HUES48 (cell line): ENCODE measurements at regions not wholly inside any gene's neighbourhood (a gene's known extent, or its start where the extent isn't known, plus 50 kb on each side); places are given as distances from the start of the nearest gene placed in this dataset.
"Not testable (repeated sequence)": the region's sequence is repeated elsewhere in the genome, so short reads cannot be mapped to it uniquely, and the experiment has no call there.

Experiments
- H3K27ac ChIP-seq: one replicate; pipeline ENCODE4 v1.7.0; 2013; ENCODE audit warnings: low read depth, low read length, inconsistent platforms
- H3K27me3 ChIP-seq: 2 replicates; pipeline ENCODE4 v1.6.1; 2013; ENCODE audit warnings: mild to moderate bottlenecking, low read length; ENCODE audit not compliant: control insufficient read depth, insufficient read depth
- H3K36me3 ChIP-seq: 2 replicates; pipeline ENCODE4 v1.6.1; 2013; ENCODE audit warnings: low read length; ENCODE audit not compliant: control insufficient read depth, insufficient read depth
- H3K4me1 ChIP-seq: 2 replicates; pipeline ENCODE4 v1.6.1; 2013; ENCODE audit warnings: mild to moderate bottlenecking, low read length; ENCODE audit not compliant: control insufficient read depth, insufficient read depth
- H3K4me3 ChIP-seq: 2 replicates; pipeline ENCODE4 v1.5.1; 2013; ENCODE audit warnings: mild to moderate bottlenecking, low read depth, low read length
- H3K9ac ChIP-seq: 2 replicates; pipeline ENCODE4 v1.6.1; 2013; ENCODE audit warnings: mild to moderate bottlenecking, low read depth, low read length, moderate library complexity
- H3K9me3 ChIP-seq: 2 replicates; pipeline ENCODE4 v1.6.1; 2013; ENCODE audit warnings: low read length; ENCODE audit not compliant: control insufficient read depth, insufficient read depth

GRCh38 chr6:12621754-12622153, 94.8 kb upstream of the PHACTR1 start:
- no peaks in the 10 kb centered on the region for H3K36me3 ChIP-seq
- H3K27ac ChIP-seq = no peak overlapping the region

GRCh38 chr6:12622566-12622965, 94.0 kb upstream of the PHACTR1 start:
- H3K9ac ChIP-seq = no peak overlapping the region
- no peaks in the 10 kb centered on the region for H3K36me3 ChIP-seq
- H3K27ac ChIP-seq = no peak overlapping the region
- H3K4me1 ChIP-seq = no peaks in the 10 kb centered on the region
- H3K4me3 ChIP-seq = no peak overlapping the region
- H3K27me3 ChIP-seq = no peaks in the 10 kb centered on the region
- no peaks in the 10 kb centered on the region for H3K9me3 ChIP-seq

More at GRCh38 chr6:12621754-12622153, 94.8 kb upstream of the PHACTR1 start:
- H3K9me3 ChIP-seq = no peaks in the 10 kb centered on the region
- no peaks in the 10 kb centered on the region for H3K4me1 ChIP-seq
- no peak overlapping the region for H3K9ac ChIP-seq
- no peaks in the 10 kb centered on the region for H3K27me3 ChIP-seq
- H3K4me3 ChIP-seq = no peak overlapping the region

- Histone ChIP-seq H3K9ac (no peak overlapping the region), H3K27me3 (no peaks in the 10 kb centered on the region), H3K27ac (no peak overlapping the region), H3K4me1 (no peaks in the 10 kb centered on the region), H3K4me3 (no peak overlapping the region), H3K9me3 (no peaks in the 10 kb centered on the region), H3K36me3 (no peaks in the 10 kb centered on the region)
These were observed 92.3 kb upstream of the PHACTR1 start for GRCh38 chr6:12624142-12624837.

GRCh38 chr6:12627053-12627452, 89.5 kb upstream of the PHACTR1 start:
- H3K4me1 ChIP-seq = no peaks in the 10 kb centered on the region
- no peak overlapping the region for H3K9ac ChIP-seq
- H3K9me3 ChIP-seq = no peaks in the 10 kb centered on the region
- no peaks in the 10 kb centered on the region for H3K27me3 ChIP-seq
- no peaks in the 10 kb centered on the region for H3K36me3 ChIP-seq
- no peak overlapping the region for H3K4me3 ChIP-seq
- H3K27ac ChIP-seq = no peak overlapping the region

GRCh38 chr6:12628327-12628726, 88.2 kb upstream of the PHACTR1 start:
- H3K9me3 ChIP-seq = no peaks in the 10 kb centered on the region
- no peak overlapping the region for H3K9ac ChIP-seq
- no peak overlapping the region for H3K27ac ChIP-seq
- no peaks in the 10 kb centered on the region for H3K36me3 ChIP-seq
- H3K4me1 ChIP-seq = no peaks in the 10 kb centered on the region
- H3K4me3 ChIP-seq = no peak overlapping the region
- no peaks in the 10 kb centered on the region for H3K27me3 ChIP-seq

- not testable (repeated sequence) for H3K9ac ChIP-seq, H3K27ac ChIP-seq, H3K9me3 ChIP-seq, H3K4me1 ChIP-seq, H3K27me3 ChIP-seq, H3K4me3 ChIP-seq, H3K36me3 ChIP-seq
These were observed 82.8 kb upstream of the PHACTR1 start for GRCh38 chr6:12633746-12634145.

GRCh38 chr6:12635375-12635774, 81.2 kb upstream of the PHACTR1 start:
- H3K36me3 ChIP-seq = no peaks in the 10 kb centered on the region
- H3K9ac ChIP-seq = no peak overlapping the region
- H3K9me3 ChIP-seq = no peaks in the 10 kb centered on the region
- H3K27me3 ChIP-seq = no peaks in the 10 kb centered on the region
- no peak overlapping the region for H3K27ac ChIP-seq
- H3K4me3 ChIP-seq = no peak overlapping the region
- H3K4me1 ChIP-seq = no peaks in the 10 kb centered on the region

- Histone ChIP-seq H3K27me3 (no peaks in the 10 kb centered on the region), H3K9me3 (no peaks in the 10 kb centered on the region), H3K9ac (no peak overlapping the region), H3K36me3 (no peaks in the 10 kb centered on the region), H3K4me3 (no peak overlapping the region), H3K4me1 (no peaks in the 10 kb centered on the region), H3K27ac (no peak overlapping the region)
These were observed 80.8 kb upstream of the PHACTR1 start for GRCh38 chr6:12635813-12636212.

GRCh38 chr6:12636336-12636735, 80.2 kb upstream of the PHACTR1 start:
- Histone ChIP-seq H3K27me3 (no peaks in the 10 kb centered on the region), H3K27ac (no peak overlapping the region), H3K9me3 (no peaks in the 10 kb centered on the region), H3K4me1 (no peaks in the 10 kb centered on the region), H3K9ac (no peak overlapping the region), H3K36me3 (no peaks in the 10 kb centered on the region), H3K4me3 (no peak overlapping the region)

GRCh38 chr6:12637960-12638641, 78.5 kb upstream of the PHACTR1 start:
- no peak overlapping the region for H3K4me3 ChIP-seq
- no peaks in the 10 kb centered on the region for H3K9me3 ChIP-seq
- peak overlapping the region; percentile 52 for H3K27ac ChIP-seq
- H3K36me3 ChIP-seq = no peaks in the 10 kb centered on the region
- H3K4me1 ChIP-seq = no peaks in the 10 kb centered on the region
- H3K9ac ChIP-seq = no peak overlapping the region
- H3K27me3 ChIP-seq = no peaks in the 10 kb centered on the region

GRCh38 chr6:12640438-12640837, 76.1 kb upstream of the PHACTR1 start:
- Histone ChIP-seq H3K27ac (no peak overlapping the region), H3K4me3 (no peak overlapping the region), H3K9me3 (no peaks in the 10 kb centered on the region), H3K4me1 (no peaks in the 10 kb centered on the region), H3K9ac (no peak overlapping the region), H3K36me3 (no peaks in the 10 kb centered on the region), H3K27me3 (no peaks in the 10 kb centered on the region)
